KMS-11 (cell line): ENCODE measurements at regions not wholly inside any gene's neighbourhood (a gene's known extent, or its start where the extent isn't known, plus 50 kb on each side); places are given as distances from the start of the nearest gene placed in this dataset.

ENCODE experiments used
- H2AFZ ChIP-seq: fragments of 200-600 bp; sonication (generic); 2 replicates; pipeline ENCODE4 v1.6.1; 2016; ENCODE audit warnings: antibody characterized with exemption, mixed run types, low read depth
- H3K27ac ChIP-seq: fragments of 200-600 bp; sonication (generic); 2 replicates; pipeline ENCODE4 v1.6.1; 2016; ENCODE audit warnings: mild to moderate bottlenecking, mixed run types
- H3K27me3 ChIP-seq: fragments of 200-600 bp; sonication (generic); 2 replicates; pipeline ENCODE4 v1.6.1; 2017; ENCODE audit warnings: mild to moderate bottlenecking, low read depth, mixed run types, moderate library complexity; ENCODE audit not compliant: insufficient read depth
- H3K36me3 ChIP-seq: fragments of 200-600 bp; sonication (generic); 2 replicates; pipeline ENCODE4 v1.6.1; 2017; ENCODE audit warnings: mild to moderate bottlenecking, mixed run types; ENCODE audit not compliant: insufficient read depth
- H3K4me1 ChIP-seq: fragments of 200-600 bp; sonication (generic); 2 replicates; pipeline ENCODE4 v1.6.1; 2016; ENCODE audit warnings: mild to moderate bottlenecking, low read depth, mixed run types; ENCODE audit not compliant: poor library complexity, severe bottlenecking
- H3K4me2 ChIP-seq: fragments of 200-600 bp; sonication (generic); 2 replicates; pipeline ENCODE4 v1.7.0; 2016; ENCODE audit warnings: mild to moderate bottlenecking, mixed run types
- H3K4me3 ChIP-seq: fragments of 200-600 bp; sonication (generic); IDR thresholded peaks from 2 replicates; pipeline ENCODE4 v1.6.1; 2017; ENCODE audit warnings: low read depth, low read length, mixed read lengths; ENCODE audit not compliant: insufficient read depth
- H3K79me2 ChIP-seq: fragments of 200-600 bp; sonication (generic); 2 replicates; pipeline ENCODE4 v1.6.1; 2016; ENCODE audit warnings: low read depth, mixed run types; ENCODE audit not compliant: insufficient read depth
- H3K9ac ChIP-seq: fragments of 200-600 bp; sonication (generic); 2 replicates; pipeline ENCODE4 v1.6.1; 2016; ENCODE audit warnings: mild to moderate bottlenecking, mixed run types
- H4K20me1 ChIP-seq: fragments of 200-600 bp; sonication (generic); 2 replicates; pipeline ENCODE4 v1.6.1; 2016; ENCODE audit warnings: mild to moderate bottlenecking, mixed run types; ENCODE audit not compliant: insufficient read depth
- TF ChIP-seq, protein P1 (sequence below): fragments of 200-600 bp; sonication (generic); conservative IDR thresholded peaks from 2 replicates; pipeline ENCODE4 v1.6.1; 2017; ENCODE audit warnings: low read depth, mild to moderate bottlenecking, antibody characterized with exemption, low read length, moderate library complexity, mixed read lengths

DNA sequence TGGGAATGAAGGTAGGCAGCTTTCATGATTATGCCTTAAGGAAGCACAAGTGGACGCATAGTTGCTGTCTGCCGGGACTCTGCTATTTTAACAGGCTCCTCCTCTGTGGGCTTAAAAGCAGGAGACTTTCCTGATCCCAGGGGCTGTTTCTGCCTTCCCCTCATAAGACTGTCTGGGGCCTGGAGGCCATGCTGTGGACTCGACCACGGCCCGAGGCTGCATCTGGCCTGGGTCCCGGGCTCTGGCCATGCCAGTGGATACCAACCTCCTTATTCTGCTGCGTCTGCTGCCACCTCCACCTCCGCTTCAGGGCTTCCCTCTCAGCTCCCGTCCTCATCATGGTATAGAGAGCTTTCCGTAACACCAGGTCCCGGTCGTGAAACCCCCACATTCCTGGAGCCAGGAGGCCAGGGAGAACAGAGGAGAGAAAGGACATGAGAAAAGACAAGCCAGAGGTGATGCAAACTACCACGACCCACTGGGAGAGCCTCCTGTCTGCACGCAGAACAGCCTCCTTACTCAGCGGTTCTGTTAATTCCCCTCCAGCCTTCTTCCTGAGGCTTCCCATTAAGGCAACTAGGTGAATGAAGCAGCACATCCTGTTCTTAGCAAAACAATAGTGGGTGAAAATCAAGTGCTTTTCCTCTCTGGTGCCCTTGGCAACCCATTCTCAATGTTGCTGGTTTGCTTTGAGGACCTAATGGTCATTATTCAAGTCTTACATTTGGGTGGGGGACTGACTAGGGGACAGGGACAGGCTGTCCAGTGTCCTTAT lies 200.5 kb downstream of the KLF13 start:
- Histone ChIP-seq H3K4me1 (no peaks in the 10 kb centered on the region), H3K79me2 (no peaks in the 10 kb centered on the region), H3K27ac (no peak overlapping the region), H4K20me1 (no peaks in the 10 kb centered on the region), H3K4me3 (no peak overlapping the region), H3K4me2 (no peak overlapping the region), H3K9ac (no peak overlapping the region), H2AFZ (no peak overlapping the region), H3K27me3 (no peaks in the 10 kb centered on the region), H3K36me3 (no peaks in the 10 kb centered on the region)
- TF ChIP-seq, protein P1, sequence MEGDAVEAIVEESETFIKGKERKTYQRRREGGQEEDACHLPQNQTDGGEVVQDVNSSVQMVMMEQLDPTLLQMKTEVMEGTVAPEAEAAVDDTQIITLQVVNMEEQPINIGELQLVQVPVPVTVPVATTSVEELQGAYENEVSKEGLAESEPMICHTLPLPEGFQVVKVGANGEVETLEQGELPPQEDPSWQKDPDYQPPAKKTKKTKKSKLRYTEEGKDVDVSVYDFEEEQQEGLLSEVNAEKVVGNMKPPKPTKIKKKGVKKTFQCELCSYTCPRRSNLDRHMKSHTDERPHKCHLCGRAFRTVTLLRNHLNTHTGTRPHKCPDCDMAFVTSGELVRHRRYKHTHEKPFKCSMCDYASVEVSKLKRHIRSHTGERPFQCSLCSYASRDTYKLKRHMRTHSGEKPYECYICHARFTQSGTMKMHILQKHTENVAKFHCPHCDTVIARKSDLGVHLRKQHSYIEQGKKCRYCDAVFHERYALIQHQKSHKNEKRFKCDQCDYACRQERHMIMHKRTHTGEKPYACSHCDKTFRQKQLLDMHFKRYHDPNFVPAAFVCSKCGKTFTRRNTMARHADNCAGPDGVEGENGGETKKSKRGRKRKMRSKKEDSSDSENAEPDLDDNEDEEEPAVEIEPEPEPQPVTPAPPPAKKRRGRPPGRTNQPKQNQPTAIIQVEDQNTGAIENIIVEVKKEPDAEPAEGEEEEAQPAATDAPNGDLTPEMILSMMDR: no peak

DNA sequence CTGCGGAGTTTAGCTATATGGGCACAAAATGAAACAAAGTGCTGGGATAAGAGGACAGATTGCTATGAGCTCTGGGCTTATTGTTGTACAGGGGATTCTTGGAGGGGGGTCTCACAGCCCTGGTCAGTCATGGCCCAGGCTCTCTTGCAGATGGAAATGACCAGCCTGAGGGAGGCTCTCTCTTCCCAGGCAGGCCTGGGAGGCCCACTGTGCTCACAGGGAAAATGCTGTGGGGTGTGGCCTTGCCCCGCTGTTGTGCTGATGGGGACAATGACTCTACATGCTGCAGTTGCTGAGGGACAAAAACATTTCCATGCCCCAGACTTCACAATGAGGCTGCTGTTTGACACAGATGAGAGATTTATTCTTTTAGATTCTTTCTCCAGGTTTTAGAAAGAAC lies 202.2 kb downstream of the KLF13 start:
- Histone ChIP-seq H3K79me2 (no peaks in the 10 kb centered on the region), H4K20me1 (no peaks in the 10 kb centered on the region), H3K4me3 (no peak overlapping the region), H3K9ac (no peak overlapping the region), H3K4me1 (no peaks in the 10 kb centered on the region), H2AFZ (no peak overlapping the region), H3K27me3 (no peaks in the 10 kb centered on the region), H3K36me3 (no peaks in the 10 kb centered on the region), H3K27ac (no peak overlapping the region), H3K4me2 (no peak overlapping the region)
- TF ChIP-seq, protein P1: no peak

DNA sequence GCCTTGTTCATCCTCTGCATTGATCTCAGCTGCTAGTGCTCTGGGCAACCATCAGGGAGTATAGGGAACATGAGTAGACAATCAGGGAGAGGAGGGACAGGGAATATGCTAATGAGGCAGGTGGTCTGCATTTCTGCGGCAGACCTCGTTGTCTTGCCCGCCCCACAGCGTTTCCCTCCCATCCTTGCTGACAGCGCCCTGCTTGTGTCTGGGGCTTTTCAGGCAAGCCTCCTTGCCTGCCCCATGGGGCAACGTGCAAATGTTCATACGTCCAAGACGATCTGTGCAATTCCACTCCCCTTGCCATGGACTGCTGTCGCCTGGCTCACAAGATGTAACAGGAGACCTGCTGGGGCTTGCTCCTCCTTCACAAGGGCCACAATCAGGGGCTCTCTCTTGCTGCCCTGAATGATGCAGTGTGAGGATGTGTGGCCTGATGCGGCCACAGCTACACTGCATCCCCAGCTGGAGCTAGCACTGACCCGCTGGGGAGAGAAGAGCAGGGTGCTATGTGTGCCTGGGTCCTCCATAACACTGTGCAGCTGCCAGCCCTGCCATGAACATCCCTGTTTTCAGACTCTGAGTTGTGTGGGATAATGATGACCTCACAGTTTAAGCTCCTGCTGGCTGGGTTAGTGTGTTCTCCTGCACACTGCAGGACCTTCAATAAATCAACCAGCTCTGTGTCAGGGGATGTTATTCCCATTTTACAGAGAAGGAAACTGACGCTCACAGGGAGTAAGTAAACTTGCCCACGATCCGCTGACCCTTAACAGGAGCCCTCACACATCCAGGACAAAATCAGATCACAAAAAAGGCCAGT lies 211.3 kb downstream of the KLF13 start:
- no peaks in the 10 kb centered on the region for H3K27me3 ChIP-seq

DNA sequence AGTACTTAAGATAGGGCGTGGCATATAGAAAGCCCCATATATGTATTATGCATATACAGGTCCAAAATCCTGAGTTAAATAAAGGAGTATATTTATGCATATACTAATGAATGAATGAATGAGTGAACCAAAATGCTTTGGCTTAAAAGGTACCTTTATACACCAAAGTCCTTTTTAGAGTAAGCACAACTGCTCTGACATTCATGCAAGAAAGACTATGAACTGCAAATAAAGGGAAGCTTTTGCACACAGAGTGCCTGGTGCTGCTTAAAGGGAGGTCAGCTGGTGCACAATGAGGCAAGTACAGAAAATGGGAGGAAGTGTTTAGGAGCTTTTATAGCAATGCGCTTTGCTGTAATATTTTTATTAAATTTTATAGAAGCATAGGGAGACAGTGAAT lies 214.0 kb downstream of the KLF13 start:
- Histone ChIP-seq H3K9ac (no peak overlapping the region), H3K79me2 (no peaks in the 10 kb centered on the region), H4K20me1 (no peaks in the 10 kb centered on the region), H3K4me2 (no peak overlapping the region), H3K27ac (no peak overlapping the region), H3K27me3 (no peaks in the 10 kb centered on the region), H3K4me3 (no peak overlapping the region), H3K36me3 (no peaks in the 10 kb centered on the region), H3K4me1 (no peaks in the 10 kb centered on the region), H2AFZ (no peak overlapping the region)
- TF ChIP-seq, protein P1: no peak

More for the DNA sequence above, 211.3 kb downstream of the KLF13 start:
- H3K4me2 ChIP-seq: no peak overlapping the region
- TF ChIP-seq, protein P1: no peak
- no peak overlapping the region for H3K27ac ChIP-seq
- no peaks in the 10 kb centered on the region for H3K79me2 ChIP-seq
- H3K36me3 ChIP-seq: no peaks in the 10 kb centered on the region
- H2AFZ ChIP-seq: no peak overlapping the region
- H3K9ac ChIP-seq: no peak overlapping the region
- H3K4me1 ChIP-seq: no peaks in the 10 kb centered on the region
- H4K20me1 ChIP-seq: no peaks in the 10 kb centered on the region
- H3K4me3 ChIP-seq: no peak overlapping the region
